KOPT-K1 (cell line): ENCODE measurements at regions not wholly inside any gene's neighbourhood (a gene's known extent, or its start where the extent isn't known, plus 50 kb on each side); places are given as distances from the start of the nearest gene placed in this dataset.

ENCODE experiments used
- H3K27ac ChIP-seq: fragments of 200-600 bp; sonication (generic); 2 replicates; pipeline ENCODE4 v1.5.1; 2016; ENCODE audit warnings: antibody characterized with exemption, mild to moderate bottlenecking, low read depth, low read length; ENCODE audit not compliant: poor library complexity, severe bottlenecking
- H3K36me3 ChIP-seq: fragments of 200-600 bp; sonication (generic); 2 replicates; pipeline ENCODE4 v1.5.1; 2017; ENCODE audit warnings: antibody characterized with exemption, mild to moderate bottlenecking, low read length, moderate library complexity; ENCODE audit not compliant: insufficient read depth
- H3K9me3 ChIP-seq: fragments of 200-600 bp; sonication (generic); 2 replicates; pipeline ENCODE4 v1.5.1; 2017; ENCODE audit warnings: antibody characterized with exemption, low read length, mild to moderate bottlenecking; ENCODE audit not compliant: insufficient read depth, poor library complexity, severe bottlenecking

- no peaks in the 10 kb centered on the region for H3K36me3 ChIP-seq
- H3K27ac ChIP-seq: no peak overlapping the region
- H3K9me3 ChIP-seq: no peaks in the 10 kb centered on the region
These were observed 585.7 kb upstream of the TMEM132C start for GRCh38 chr12:127681151-127681754.

- H3K9me3 ChIP-seq: no peaks in the 10 kb centered on the region
- H3K27ac ChIP-seq: no peak overlapping the region
- no peaks in the 10 kb centered on the region for H3K36me3 ChIP-seq
These were observed 581.5 kb upstream of the TMEM132C start for GRCh38 chr12:127685491-127685890.

DNA sequence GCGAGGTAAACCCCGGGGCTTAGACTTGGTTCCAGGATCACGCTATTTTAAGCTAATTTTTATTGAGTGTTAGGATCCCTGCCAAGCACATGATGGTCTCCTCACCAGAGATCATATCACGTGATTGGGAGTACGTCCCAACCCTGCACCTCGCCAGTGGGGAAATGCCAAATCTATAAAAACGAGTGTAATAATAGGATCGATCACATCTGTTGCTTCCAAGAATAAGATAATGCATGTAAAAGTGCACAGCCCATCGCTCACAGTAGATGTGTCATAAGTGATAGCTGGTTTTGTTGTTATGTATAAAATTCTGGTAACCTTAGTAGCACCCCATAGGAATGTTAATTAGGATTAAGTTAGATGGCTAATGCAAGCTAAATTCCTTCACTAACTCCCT lies 581.0 kb upstream of the TMEM132C start:
- Histone ChIP-seq H3K27ac (no peak overlapping the region), H3K9me3 (no peaks in the 10 kb centered on the region), H3K36me3 (no peaks in the 10 kb centered on the region)

GRCh38 chr12:127687181-127687580 lies 579.8 kb upstream of the TMEM132C start:
- Histone ChIP-seq H3K36me3 (no peaks in the 10 kb centered on the region), H3K9me3 (no peaks in the 10 kb centered on the region), H3K27ac (no peak overlapping the region)

DNA sequence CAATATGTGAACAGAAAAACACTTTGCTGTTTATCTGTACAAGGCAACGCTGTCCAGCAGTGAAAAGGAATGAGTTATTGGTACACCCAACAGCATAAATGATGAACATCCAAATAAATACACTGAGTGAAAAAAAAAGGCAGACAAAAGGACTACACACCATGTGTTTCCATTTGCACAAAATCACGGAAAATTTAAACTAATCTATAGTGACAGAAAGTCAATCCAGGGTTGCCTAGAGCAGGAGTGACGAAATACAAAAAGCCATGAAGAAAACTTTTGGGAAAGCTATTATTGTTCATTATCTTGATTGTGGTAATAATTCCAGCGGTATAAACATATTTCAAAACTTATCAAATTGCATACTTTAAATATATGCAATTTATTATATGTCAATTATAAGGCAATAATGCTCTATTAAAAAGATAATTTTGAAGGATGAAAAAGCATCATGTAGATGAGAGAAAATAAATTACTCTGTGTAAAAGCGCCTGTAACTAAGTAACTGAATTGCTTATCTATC lies 578.0 kb upstream of the TMEM132C start:
- Histone ChIP-seq H3K27ac (no peak overlapping the region), H3K36me3 (no peaks in the 10 kb centered on the region)

DNA sequence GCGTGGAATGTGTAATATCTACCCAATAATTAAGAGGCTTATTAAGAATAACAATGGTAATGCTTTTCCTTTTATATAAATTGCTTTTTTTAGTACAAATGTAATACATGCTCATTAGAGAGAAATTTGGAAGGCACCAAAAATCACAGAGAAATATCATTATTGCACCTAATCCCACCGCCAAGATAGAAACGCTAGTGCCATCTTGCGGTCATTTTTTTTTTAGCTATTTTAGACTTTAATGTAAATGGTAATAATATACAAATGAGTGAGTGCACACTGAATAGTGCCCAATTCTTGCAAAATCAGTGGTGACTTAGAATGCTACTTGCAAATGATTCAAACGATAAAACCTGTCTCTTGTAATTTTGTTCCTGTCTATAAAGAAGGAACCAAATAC lies 576.8 kb upstream of the TMEM132C start:
- H3K27ac ChIP-seq: no peak overlapping the region
- no peaks in the 10 kb centered on the region for H3K36me3 ChIP-seq
- no peaks in the 10 kb centered on the region for H3K9me3 ChIP-seq

More for the DNA sequence above, 578.0 kb upstream of the TMEM132C start:
- no peaks in the 10 kb centered on the region for H3K9me3 ChIP-seq

GRCh38 chr12:127696963-127697362 lies 570.0 kb upstream of the TMEM132C start:
- Histone ChIP-seq H3K9me3 (no peaks in the 10 kb centered on the region), H3K27ac (no peak overlapping the region), H3K36me3 (no peaks in the 10 kb centered on the region)

GRCh38 chr12:127703026-127703425 lies 563.9 kb upstream of the TMEM132C start:
- H3K9me3 ChIP-seq: no peaks in the 10 kb centered on the region
- H3K27ac ChIP-seq: no peak overlapping the region
- no peaks in the 10 kb centered on the region for H3K36me3 ChIP-seq

DNA sequence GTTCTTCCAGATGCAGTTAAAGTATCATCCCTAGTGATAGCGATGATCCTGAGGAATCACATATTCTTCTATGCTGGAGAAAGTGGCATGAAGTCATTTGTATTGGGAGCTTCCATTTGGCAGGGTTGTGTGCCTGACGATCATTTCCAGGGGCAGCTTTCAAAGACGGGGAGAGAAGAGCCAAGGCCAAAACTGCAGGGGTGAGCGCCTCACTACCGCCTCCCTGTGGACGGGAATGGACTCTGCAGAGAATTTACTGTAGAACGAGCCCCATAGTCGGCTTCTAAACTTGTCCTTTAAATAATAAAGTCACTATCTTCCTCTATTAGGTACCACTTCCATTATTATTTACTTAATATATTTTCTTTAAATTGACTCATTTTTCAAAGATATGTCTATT lies 555.9 kb upstream of the TMEM132C start:
- H3K36me3 ChIP-seq: no peaks in the 10 kb centered on the region
- no peak overlapping the region for H3K27ac ChIP-seq
- no peaks in the 10 kb centered on the region for H3K9me3 ChIP-seq

GRCh38 chr12:127712561-127712960 lies 554.4 kb upstream of the TMEM132C start:
- Histone ChIP-seq H3K36me3 (no peaks in the 10 kb centered on the region), H3K9me3 (no peaks in the 10 kb centered on the region), H3K27ac (no peak overlapping the region)

GRCh38 chr12:127716166-127716565 lies 550.8 kb upstream of the TMEM132C start:
- Histone ChIP-seq H3K27ac (no peak overlapping the region), H3K9me3 (no peaks in the 10 kb centered on the region), H3K36me3 (no peaks in the 10 kb centered on the region)

DNA sequence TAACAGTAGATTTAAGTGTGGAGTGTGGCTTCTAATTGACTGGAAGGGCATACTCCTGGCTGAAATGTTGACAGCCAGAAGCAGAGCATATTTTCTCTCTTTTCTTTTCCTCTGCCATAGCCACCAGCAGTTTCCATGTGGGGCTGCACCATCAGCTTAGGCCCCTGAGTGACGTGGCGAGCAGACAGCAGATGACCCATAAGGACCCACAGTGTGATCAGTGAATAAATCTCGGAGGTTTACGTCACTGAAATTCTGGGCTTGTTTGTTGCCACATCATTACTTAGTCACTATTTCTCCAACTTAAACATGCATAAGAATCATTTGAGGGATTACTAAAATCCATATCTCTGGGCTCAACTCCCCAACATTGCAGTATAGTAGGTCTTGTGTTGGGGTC lies 549.7 kb upstream of the TMEM132C start:
- Histone ChIP-seq H3K36me3 (no peaks in the 10 kb centered on the region), H3K9me3 (no peaks in the 10 kb centered on the region), H3K27ac (no peak overlapping the region)

DNA sequence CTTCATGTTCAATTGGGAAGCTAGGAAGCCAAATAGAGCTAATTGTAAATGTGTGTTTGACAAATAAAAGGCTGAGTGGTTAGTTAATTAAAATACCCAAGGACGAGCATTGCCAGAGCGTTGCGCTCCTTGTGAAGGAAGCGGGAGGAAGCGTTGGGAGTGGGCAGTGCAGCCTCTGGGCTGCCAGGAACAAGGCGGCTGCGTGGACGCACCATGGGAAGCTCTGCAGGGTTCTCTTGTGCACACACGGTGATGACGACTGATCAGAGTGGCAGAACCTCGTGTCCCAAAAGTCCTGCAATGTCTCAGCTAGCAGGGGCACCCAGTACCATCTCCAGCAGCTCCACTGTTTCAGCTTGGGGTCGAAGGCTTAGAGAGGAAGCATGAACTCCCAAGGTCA lies 546.6 kb upstream of the TMEM132C start:
- Histone ChIP-seq H3K36me3 (no peaks in the 10 kb centered on the region), H3K27ac (no peak overlapping the region), H3K9me3 (no peaks in the 10 kb centered on the region)

GRCh38 chr12:127722611-127723010 lies 544.4 kb upstream of the TMEM132C start:
- Histone ChIP-seq H3K9me3 (no peaks in the 10 kb centered on the region), H3K36me3 (no peaks in the 10 kb centered on the region), H3K27ac (no peak overlapping the region)

GRCh38 chr12:127723251-127723650 lies 543.7 kb upstream of the TMEM132C start:
- Histone ChIP-seq H3K9me3 (no peaks in the 10 kb centered on the region), H3K27ac (no peak overlapping the region), H3K36me3 (no peaks in the 10 kb centered on the region)

GRCh38 chr12:127726671-127727315 lies 540.2 kb upstream of the TMEM132C start:
- H3K36me3 ChIP-seq: no peaks in the 10 kb centered on the region
- no peaks in the 10 kb centered on the region for H3K9me3 ChIP-seq
- no peak overlapping the region for H3K27ac ChIP-seq
